GM19395 (cell line): ENCODE measurements at regions not wholly inside any gene's neighbourhood (a gene's known extent, or its start where the extent isn't known, plus 50 kb on each side); places are given as distances from the start of the nearest gene placed in this dataset.
"Not testable (repeated sequence)": the region's sequence is repeated elsewhere in the genome, so short reads cannot be mapped to it uniquely, and the experiment has no call there.

Experiments used
- ATAC-seq: cut with Tn5 transposase; IDR thresholded peaks from one replicate; pipeline ENCODE4 v1.9.1; 2021; ENCODE audit warnings: mild to moderate bottlenecking, moderate library complexity; ENCODE audit not compliant: unreplicated experiment

DNA sequence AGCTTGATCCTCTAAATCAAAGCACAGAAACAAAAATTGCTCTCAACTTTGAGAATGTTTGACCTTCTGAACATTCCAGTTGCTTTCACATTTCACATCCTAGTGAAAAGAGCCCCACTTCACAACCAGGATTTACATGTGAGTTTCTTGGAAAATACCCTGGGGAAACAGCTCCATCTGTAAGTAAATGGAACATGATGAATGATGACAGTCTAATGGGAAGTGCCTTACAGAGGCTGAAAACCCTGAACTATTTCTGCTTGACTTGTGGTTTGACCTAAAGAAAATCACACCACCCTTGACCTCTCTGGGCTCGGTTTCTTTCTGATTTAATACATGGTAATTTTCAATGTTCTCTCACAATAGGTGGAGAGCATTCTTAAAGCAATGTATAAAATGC, 499.4 kb upstream of the API5 start:
- ATAC-seq, result no peak

DNA sequence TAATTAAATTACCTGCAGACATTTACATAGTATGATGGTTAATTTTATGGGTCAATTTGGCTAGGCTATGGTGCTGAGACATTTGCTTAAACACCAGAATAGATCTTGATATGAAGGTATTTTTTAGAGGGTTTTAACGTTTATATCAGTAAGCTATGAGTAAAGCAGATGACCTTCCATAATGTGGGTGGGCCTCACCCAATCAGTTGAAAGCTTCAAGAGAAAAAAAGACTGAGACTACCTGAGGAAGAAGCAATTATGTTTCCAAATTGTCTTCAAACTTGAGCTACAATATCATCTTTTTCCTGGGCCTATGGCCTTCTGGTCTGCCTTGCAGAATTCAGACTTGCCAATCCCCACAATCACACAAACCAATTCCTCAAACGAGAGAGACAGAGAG, 498.8 kb upstream of the API5 start:
- no peak for ATAC-seq

DNA sequence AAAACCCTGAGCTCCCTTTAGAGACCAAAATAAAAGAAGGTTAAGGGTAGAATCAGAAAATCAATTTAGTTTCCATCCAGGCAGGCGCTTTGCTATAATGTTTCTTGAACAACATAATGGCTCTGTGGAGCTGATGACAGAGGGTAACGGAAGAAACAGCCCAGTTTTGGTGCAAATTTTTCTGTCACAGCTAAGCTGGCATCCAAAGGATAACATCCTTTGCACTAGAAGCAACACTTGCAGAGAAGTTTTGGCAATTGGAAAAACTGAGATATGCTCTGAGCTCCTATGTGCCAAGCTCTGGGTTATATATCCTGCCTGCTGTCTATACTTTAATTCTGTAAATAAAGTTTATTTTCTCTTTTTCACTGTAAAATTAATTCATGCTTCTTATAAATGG, 495.3 kb upstream of the API5 start:
- ATAC-seq, result no peak

DNA sequence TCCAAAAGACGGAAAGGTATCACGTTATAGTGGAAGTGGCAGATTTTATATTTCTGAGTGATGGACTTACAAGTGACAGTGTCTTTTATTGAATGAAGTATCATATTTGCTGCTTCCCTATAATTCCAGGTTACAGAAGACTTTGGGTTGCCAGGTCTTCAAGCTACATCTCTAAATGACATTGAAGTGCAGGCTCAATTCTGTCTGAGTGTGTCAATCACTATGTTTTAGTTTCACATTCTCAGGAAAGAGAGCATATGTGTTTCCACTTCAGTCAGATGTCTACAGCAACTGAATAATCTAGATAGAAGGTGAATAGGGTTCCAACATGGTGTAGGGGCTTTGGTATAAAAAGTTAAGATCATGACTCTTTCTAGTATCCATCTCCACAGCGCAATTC, 492.7 kb upstream of the API5 start:
- no peak for ATAC-seq

DNA sequence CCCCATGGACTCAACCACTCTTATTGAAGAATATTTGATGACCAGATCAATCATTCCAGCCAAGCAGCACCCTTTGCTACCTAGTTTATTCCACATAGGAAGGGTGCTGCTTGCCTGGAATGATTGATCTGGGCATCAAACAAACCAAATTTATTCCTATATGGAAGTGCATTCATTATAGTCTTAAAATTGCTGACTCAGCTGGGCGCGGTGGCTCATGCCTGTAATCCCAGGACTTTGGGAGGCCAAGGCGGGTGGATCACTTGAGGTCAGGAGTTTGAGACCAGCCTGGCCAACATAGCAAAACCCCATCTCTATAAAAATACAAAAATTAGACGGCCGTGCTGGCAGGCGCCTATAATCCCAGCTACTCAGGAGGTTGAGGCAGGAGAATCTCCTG, 489.6 kb upstream of the API5 start:
- not testable (repeated sequence) for ATAC-seq

DNA sequence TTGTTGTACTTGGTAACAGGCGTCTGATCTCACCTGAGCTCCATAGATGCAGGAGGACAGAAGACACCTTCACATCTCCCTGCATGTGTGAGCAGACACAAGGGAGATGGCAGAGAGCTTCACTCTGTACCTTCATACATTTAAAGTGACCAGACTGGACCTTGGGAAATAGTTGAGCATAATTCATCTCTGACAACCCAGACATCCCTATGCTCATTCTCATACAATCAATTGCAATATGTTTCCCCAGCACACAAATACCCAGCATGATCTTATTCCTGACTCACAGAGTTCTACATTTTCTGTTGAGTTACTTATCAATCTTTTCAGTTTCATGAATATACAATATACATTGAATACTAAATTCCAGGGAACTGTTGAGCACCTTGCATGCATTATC, 488.2 kb upstream of the API5 start:
- no peak for ATAC-seq

DNA sequence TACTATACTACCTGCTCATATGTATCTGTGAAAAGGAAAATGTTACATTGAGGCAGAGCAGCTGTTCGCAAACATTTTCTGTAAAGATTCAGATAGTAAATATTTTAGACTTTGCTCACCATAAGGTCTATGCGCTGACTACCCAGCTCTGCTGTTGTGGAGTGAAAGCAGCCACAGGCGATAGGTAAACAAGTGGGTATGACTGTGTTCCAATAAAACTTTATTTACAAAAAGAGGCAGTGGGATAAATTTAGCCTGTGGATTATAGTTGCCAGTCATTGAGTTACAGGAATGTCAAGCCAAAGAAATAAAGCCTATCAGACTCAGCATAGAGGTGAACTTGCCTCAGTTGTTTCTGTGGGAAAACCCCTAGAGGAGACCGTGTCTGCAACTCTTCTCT, 487.7 kb upstream of the API5 start:
- ATAC-seq, result no peak

DNA sequence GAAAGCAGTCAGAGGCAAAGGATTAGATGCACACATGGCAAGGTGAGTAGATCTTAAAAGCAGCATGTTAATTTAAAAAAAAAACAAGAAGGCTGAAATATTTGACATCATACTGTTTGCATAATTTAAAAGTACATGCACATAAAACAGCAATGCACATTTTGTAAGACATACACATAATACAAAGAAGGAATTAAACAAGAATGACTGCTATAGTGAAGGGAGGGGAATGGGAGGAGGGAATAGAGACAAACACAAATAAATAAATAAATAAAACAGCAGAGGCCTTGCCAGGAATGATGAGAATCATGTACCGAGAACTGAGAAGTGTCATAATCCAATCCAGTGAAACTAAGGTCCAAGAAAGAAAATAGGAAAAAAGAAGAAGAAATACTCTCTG, 486.2 kb upstream of the API5 start:
- ATAC-seq, result no peak

DNA sequence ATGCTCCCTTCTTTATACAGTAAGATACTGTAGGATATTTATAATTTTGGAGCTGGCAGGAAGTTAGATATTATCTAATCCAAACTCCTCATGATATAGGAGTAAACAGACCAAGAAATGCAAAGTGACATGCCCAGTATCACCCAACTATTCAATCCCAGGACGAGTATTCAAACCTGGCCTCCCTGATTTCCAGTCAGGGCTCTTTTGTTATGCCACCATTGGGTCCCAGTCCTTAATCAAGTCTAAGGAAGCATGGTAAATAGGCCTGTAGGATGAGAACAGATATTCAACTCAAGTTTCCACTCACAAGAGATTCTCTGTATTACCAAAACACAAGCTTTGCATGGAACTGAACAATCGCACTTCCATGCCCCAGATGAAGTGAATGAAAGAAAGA, 484.0 kb upstream of the API5 start:
- no peak for ATAC-seq

DNA sequence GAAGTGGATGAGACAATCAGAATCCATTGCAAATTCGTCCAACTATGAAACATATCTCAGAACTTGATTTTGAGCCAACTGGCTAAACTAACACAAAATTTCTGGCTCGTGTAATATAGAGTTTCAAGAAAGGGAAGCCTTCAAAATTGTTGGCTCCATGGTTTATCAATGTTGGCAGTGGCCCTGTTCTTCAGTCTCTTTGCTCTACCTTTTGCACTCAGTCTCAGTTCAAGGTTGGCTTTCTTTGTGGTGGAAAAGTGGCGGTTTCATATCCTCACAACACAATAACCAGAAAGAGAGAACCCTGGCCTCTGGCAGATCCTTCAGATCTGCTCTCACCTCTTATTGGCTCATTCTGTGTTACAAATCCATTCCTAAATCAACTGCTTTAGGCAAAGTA, 473.8 kb upstream of the API5 start:
- no peak for ATAC-seq

DNA sequence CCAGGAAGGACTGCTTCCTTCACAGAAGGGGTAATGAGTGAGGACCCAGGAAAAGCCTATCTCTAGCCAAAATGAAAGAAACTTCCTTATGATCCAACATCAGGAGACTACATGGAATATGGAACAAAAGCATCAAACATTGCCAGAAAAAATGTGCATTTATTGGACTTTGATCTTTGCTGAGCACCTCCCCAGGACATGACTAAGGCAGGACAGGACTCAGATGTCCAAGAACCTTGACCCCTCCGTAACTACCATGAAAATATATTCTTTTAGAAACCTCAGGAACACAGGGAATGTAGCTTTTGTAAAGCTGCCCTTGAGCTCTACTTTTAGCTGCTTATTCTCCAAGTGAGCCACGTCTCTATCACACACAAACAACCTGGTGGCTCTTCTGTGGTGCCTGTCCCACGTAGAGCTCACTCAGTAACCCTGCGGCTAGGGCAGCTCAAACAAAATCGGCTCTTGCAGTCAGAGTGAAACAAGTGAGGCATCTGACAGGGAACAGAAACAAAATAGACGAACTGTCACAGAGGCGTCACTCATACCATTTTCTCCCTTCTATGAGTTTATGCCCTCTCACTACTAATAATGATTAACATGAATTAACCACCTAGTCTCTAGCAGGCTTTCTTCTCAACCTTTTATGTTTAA, 471.5 kb upstream of the API5 start:
- ATAC-seq, result peak; percentile 77

DNA sequence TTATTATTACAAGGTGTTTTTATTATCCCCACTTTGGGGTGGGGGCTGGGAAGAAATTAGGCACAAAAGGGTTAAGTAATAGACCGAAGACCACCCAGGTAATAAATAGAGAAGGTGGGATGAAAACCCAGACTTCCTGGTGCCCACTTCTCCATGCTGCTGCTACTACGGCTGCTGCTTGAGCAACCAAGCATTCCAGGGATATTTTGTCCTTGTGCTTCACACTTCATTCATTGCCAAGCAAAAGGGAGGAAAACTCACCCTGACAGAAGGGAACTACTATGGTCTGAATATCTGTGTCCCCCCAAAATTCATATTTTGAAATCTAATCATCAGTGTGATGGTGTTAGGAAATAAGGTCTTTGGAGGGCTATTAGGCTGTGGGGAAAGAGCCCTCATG, 470.9 kb upstream of the API5 start:
- ATAC-seq, result no peak

DNA sequence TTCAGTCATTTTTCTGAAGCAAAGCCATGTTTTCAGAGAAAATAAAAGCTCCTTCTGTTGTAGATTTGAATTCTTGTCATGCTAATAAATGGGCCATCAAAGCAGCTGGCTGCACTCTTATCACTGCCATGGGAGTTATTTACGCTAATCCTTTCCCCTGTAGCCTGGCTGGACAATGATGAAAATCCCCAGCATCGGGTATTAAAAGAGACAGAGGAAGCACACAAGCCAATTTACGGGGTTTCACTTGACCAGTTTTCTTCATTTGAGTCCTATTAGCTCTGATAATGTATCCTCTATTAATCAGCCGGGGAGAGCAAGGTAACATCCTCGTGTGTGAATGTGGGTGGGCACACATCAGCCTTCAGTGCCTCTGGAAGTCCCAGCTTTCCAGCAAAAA, 470.2 kb upstream of the API5 start:
- ATAC-seq, result no peak

DNA sequence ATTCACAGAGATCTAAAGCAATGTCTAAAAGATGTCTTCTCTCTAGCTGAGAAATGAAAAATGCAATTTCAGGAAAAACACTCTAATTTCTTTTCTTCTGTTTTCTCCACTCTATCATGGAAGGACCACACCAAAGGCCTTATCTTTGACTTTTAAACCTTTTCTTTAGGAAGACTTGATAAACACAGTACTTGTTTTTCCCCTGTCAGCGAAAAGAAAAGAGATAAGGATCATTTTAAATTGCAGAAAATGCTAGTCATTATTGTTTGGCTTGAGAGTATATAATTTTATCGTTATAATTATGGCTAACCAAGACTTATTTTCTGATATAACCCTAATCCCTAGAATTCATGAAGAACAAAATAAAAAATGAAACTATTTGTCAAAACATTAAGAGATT, 462.4 kb upstream of the API5 start:
- ATAC-seq, result no peak

DNA sequence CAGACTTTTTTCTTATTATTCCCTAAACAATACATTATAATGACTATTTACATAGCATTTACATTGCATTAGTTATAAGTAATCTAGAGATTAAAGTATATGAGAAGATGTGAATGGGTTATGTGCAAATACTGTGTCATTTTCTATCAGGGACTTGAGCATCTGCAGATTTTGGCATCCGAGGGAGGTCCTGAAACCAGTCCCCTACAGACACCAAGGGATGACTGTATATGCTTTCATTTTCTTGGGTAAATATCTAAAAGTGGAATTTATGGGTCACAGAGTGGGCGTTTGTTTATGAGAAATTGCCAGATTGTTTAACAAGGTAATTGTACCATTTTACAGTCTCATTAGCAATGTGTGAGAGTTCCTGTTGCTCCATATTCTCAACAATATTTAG, 454.5 kb upstream of the API5 start:
- ATAC-seq, result no peak

DNA sequence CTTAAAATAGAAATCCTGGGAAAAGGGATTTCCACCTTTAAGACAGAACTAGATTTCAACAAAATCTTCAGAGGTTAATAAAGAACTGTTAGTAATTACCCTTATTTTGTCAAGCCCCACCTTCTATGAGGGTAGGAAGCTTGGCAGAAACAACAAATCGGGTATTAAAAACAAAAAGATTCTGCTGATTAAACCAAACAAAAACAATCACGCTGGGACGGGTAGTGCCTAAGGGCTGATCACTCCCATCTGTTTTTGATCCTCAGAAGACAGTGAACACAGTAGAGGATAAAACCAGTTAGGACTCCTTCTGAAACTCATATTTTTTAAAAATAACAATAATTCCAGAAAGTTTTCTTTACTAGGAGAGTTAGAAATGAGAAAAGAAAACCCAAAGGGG, 441.3 kb upstream of the API5 start:
- ATAC-seq, result no peak

DNA sequence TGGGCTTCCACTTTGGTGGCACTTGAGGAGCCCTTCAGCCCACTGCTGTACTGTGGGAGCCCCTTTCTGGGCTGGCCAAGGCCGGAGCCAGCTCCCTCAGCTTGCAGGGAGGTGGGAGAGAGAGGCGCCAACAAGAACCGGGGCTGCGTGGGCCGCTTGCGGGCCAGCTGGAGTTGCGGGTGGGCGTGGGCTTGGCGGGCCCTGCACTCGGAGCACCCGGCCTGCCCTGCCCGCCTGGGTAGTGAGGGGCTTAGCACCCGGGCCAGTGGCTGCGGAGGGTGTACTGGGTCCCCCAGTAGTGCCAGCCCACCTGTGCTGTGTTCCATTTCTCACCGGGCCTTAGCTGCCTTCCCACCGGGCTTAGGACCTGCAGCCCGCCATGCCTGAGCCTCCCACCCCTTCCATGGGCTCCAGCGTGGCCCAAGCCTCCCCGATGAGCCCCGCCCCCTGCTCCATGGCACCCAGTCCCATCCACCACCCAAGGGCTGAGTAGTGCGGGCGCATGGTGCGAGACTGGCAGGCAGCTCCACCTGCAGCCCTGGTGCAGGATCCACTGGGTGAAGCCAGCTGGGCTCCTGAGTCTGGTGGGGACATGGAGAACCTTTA, 437.9 kb upstream of the API5 start:
- ATAC-seq, result not testable (repeated sequence)

DNA sequence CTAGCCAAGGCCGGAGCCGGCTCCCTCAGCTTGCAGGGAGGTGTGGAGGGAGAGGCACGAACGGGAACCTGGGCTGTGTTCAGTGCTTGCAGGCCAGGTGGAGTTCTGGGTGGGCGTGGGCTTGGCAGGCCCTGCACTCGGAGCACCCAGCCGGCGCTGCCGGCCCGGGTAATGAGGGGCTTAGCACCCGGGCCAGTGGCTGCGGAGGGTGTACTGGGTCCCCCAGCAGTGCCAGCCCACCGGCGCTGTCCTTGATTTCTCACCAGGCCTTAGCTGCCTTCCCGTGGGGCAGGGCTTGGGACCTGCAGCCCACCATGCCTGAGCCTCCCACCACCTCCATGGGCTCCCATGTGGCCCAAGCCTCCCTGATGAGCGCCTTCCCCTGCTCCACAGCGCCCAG, 430.5 kb upstream of the API5 start:
- ATAC-seq, result not testable (repeated sequence)

DNA sequence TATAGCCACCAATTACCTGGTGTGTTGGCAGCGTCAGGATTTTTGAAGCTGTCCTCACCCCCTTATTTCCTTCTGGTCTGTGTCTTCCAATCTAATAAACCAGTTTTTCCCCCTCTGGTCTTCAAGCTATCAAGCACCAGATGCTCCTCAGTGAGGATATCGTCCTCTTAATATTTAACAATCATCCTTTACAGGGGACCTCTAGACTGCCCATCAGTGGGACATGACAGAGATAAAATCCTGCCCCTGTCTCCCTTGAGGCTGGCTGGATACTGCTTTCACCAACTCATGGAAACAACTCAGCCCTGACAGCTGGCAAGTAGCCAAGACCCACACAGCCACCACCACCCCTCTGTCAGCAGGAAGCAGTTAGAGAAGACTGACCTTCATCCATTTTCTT, 421.0 kb upstream of the API5 start:
- no peak for ATAC-seq

DNA sequence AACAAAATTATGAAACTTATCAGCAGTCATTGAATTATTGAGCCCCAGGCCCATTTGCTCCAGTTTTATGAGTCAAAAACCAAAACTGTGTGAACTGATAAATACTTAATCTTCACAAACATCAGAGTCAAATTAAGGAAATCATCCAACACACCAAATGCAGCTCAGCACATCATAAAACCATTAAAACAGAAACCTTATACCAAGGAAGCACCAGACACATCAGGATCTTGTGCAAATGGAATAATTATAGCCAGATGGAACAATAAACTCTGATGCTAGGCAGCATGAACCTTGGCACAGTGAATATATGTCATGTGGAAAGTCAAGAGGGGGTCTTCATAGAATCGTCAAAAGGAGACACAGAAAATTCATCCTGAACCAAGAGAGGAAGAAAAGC, 410.7 kb upstream of the API5 start:
- ATAC-seq, result no peak

DNA sequence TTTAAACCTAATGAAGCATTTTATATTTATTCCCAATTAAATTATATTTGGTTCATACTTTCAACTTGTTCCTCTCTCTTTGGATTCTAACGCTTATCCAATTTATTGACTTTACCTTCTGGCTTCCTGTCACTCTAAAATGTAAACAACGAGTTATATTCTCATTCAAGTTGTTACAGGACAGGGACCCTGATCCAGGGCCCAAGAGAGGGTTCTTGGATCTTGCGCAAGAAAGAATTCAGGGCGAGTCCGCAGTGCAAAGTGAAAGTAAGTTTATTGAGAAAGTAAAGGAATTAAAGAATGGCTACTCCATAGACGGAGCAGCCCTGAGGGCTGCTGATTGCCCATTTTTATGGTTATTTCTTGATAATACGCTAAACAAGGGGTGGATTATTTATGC, 405.6 kb upstream of the API5 start:
- ATAC-seq, result no peak

DNA sequence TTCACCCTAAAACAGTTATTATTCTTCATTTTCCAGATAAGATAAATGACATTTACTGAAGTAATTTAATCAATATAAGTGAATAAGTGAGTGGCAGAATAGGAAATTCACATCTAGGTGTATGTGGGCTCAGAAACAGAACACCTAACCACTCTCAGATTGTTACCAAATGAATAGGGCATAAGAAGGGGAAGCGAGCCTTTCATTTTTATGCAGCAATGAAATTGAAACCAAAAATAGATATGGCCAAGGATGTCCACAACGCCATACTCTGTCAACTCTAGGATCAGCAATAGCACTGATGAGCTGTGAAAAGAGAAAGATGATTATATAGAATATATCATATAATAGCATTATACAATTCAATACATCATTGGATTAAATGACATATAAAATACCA, 398.1 kb upstream of the API5 start:
- peak; percentile 84 for ATAC-seq

DNA sequence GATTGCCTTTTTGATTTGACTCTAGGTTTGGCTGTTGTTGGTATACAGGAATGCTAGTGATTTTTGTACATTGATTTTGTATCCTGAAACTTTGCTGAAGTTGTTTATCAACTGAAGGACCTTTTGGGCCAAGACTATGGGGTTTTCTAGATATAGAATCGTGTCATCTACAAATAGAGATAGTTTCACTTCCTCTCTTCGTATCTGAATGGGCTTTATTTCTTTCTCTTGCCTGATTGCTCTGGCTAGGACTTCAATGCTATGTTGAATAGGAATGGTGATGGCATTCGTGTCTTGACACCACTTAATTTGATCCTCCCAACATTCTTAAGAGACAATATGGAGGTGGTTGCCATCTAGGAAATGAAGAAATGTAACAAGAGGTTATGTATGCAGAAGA, 388.1 kb upstream of the API5 start:
- no peak for ATAC-seq
